ENCODE measurements at regions not wholly inside any gene's neighbourhood (a gene's known extent, or its start where the extent isn't known, plus 50 kb on each side); places are given as distances from the start of the nearest gene placed in this dataset.

DNA sequence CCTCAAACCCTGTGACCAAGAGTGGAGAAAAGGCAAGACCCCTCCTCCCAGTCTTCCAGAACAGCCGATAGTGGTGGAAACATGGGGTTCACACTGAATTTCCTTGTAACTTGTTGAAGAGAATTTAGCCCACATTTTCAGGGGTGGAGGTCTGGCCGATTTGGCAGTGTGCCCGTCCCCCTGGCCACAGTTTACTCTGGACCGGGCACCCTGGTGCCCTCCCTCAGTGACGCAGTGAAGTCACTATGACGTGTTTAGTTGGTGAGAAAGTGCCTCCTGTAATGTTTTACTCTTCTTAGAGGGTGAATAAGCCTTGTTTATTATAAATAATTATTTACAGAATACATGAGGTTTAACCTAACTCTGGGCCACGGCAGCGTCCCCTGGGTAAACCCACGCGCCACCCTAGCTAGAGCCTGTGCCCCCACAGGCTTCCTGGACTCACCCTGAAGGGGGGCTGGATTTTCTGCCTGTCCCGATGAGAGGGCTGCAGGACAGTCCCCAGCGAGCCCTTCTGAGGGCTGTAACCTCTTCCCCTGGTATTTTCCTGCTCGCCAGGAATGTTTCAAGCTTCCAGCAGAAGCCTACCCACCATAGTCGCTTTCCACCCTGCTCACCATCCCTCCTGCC lies 316.9 kb downstream of the SEC14L1 start:
- ChIA-PET CTCF (interaction anchor here (0.6 kb wide), 2 partner anchors 8 to 944 kb away, joined by 3 to 4 read pairs; no protein-coding TSS in a partner anchor), POLR2A (ENCODE audit: low non-redundant PET) (no interaction called here)
- H3K27ac ChIP-seq, result peak overlapping the region; percentile 98
- DNase-seq (ENCODE audit: low spot score), result no peak
- TF ChIP-seq, protein P1, sequence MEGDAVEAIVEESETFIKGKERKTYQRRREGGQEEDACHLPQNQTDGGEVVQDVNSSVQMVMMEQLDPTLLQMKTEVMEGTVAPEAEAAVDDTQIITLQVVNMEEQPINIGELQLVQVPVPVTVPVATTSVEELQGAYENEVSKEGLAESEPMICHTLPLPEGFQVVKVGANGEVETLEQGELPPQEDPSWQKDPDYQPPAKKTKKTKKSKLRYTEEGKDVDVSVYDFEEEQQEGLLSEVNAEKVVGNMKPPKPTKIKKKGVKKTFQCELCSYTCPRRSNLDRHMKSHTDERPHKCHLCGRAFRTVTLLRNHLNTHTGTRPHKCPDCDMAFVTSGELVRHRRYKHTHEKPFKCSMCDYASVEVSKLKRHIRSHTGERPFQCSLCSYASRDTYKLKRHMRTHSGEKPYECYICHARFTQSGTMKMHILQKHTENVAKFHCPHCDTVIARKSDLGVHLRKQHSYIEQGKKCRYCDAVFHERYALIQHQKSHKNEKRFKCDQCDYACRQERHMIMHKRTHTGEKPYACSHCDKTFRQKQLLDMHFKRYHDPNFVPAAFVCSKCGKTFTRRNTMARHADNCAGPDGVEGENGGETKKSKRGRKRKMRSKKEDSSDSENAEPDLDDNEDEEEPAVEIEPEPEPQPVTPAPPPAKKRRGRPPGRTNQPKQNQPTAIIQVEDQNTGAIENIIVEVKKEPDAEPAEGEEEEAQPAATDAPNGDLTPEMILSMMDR (conservative IDR thresholded peaks at IDR 0.05; ENCODE audit: low read depth), result no peak

DNA sequence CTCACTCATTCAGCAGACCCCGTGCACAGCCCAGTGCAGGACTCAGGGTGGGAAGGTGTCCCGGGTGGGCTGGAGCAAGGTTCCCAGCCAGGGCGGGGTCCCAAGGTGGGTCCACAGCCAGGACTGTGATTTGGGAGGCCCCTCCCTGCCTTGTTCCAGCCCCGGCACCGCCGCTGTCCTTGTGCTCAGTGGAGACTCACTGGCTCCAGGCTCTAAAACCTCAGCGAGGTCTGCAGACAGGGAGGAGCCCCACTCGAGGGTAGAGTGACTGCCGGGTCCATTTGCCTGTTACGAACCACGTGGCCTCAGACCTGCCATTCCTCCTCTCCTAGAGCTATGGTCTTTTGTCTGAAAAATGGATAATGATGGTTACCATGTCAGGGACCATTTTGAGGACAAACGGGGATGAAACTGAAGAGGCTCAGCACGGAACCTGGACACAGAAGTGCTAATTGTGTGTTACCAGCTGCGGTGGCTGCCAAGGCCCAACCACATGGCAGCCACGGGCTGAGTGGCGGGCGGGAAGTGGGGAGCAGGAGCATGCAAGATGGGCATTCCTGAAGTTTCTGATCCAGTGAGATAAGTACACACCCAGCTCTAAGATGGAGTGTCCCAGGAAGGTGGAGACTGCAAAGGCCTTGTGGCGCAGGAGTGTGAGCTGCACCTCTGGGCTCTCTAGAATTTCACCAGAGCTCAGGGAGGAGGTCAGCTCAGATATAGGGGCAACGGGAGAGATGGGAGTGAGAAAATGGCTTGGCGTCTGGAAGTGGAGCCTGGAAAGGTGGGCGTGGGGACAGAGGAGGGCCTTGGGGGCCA lies 317.6 kb downstream of the SEC14L1 start:
- TF ChIP-seq, protein P1 (conservative IDR thresholded peaks at IDR 0.05; ENCODE audit: low read depth), result no peak
- ChIA-PET CTCF (interaction anchor here (0.6 kb wide), 1 partner anchor 943 kb away, joined by 4 read pairs; no protein-coding TSS in a partner anchor), POLR2A (ENCODE audit: low non-redundant PET) (no interaction called here)
- DNase-seq (ENCODE audit: low spot score), result no peak
- peak overlapping the region; percentile 98 for H3K27ac ChIP-seq

DNA sequence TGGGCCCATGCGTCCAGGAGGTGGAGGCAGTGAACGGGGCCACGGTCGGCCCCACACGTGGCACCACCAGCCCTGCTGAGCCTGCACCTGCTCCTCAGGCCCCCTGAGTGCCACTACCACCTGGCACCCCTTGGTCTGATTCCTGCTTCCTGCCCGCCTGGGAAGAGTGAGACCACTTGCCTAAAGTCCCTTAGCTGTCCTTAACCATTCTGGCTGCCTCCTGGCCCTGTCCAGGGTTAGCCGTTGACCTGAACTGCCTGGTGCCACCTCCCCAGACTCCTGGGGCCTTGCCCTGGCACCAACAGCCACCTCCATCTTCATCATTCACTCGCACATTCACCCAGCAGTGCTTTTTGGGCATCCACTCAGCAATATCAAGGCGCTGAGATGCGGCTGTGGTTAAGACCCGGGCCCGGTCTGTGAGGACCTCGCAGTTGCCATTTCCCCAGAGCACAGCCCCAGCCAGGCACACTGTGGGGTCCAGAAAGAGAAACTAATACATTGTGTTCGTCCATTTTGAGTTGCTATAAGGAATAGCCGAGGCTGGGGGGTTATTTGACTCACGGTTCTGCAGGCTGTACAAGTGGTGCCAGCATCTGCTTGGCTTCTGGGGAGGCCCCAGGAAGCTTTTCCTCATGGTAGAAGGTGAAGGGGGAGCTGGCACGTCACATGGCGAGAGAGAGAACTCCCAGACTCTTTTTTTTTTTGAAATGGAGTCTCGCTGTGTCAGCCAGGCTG lies 318.4 kb downstream of the SEC14L1 start:
- POLR2A ChIA-PET (ENCODE audit: low non-redundant PET), result interaction anchor here (0.6 kb wide), 1 partner anchor 11 kb away, joined by 3 read pairs; no protein-coding TSS in a partner anchor

DNA sequence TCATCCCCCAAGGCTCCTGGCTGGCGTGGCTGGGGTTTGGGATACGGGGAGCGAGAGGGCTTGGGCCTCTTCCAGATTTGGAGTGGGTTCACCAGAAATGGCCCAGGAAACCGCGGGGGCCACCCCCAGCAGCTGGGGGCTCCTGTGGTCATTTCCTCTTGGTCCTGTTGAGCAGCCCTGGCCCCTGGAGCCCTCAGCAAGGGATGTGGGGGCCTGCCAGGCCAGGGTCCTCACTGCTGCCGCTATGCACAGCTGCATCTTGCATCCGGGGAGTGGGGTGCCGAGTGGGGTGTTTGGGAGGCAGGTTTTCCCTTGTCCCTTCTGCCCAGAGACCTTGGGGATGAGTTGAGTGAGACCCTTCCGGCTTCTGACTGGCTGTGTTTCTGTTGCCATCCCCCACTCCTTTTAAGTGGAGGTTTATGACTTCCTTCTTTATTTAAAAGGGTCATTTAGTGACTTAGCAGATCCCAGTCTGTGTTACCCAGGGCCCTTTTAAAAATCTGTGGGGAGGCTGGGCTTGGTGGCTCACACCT lies 319.8 kb downstream of the SEC14L1 start:
- H3K27ac ChIP-seq, result peak overlapping the region; percentile 98
- ChIA-PET POLR2A (ENCODE audit: low non-redundant PET) (no interaction called here), CTCF (no interaction called here)
- no peak for DNase-seq (ENCODE audit: low spot score)
- TF ChIP-seq, protein P1 (conservative IDR thresholded peaks at IDR 0.05; ENCODE audit: low read depth), result no peak

More for the DNA sequence above, 318.4 kb downstream of the SEC14L1 start:
- CTCF ChIA-PET, result no interaction called here
- TF ChIP-seq, protein P1 (conservative IDR thresholded peaks at IDR 0.05; ENCODE audit: low read depth), result no peak
- DNase-seq (ENCODE audit: low spot score), result no peak
- H3K27ac ChIP-seq, result peak overlapping the region; percentile 98

DNA sequence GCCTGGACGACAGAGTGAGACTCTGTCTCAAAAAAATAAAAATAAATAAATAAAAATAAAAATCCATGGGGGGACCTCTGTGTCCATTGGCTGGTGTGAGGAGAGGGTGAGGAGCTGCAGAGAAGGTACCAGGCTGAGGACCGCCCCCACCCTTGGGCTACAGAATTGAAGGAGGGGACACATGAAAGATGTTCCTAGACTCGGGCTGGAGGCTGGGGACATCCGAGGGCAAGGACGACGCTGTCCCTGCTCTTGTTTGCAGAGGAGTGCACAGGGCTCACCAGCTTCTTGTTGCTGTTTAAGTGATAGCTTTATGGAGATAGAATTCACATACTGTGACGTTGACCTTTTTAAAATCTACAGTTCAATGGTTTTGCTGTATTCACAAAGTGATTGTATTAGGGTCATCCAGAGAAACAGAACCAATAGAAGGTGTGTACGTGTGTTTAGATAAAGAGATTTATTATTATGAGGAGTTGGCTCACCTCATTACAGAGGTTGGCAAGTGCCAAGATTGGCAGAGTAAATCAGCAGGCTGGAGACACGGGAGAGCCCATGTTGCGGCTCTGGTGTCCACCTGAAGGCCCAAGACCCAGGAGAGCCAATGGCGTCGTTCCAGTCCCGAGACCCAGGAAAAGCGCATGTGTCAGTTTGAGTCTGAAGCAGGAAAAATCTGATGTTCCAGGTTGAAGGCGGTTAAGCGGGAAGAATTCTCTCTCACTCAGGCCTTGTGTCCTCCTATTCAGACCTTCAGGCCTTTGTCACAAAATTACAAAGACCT lies 320.7 kb downstream of the SEC14L1 start:
- DNase-seq (ENCODE audit: low spot score), result no peak
- H3K27ac ChIP-seq, result peak overlapping the region; percentile 98
- TF ChIP-seq, protein P1 (conservative IDR thresholded peaks at IDR 0.05; ENCODE audit: low read depth), result no peak
- CTCF ChIA-PET, result no interaction called here
- POLR2A ChIA-PET (ENCODE audit: low non-redundant PET), result no interaction called here
